ENCODE measurements at regions not wholly inside any gene's neighbourhood (a gene's known extent, or its start where the extent isn't known, plus 50 kb on each side); places are given as distances from the start of the nearest gene placed in this dataset.
"Not testable (repeated sequence)": the region's sequence is repeated elsewhere in the genome, so short reads cannot be mapped to it uniquely, and the experiment has no call there.

- DNase-seq, result not testable (repeated sequence)
Observed at GRCh38 chr16:16625140-16625539, 246.2 kb downstream of the NPIPA7 start.

GRCh38 chr16:16627865-16628264 lies 248.9 kb downstream of the NPIPA7 start:
- not testable (repeated sequence) for DNase-seq

DNA sequence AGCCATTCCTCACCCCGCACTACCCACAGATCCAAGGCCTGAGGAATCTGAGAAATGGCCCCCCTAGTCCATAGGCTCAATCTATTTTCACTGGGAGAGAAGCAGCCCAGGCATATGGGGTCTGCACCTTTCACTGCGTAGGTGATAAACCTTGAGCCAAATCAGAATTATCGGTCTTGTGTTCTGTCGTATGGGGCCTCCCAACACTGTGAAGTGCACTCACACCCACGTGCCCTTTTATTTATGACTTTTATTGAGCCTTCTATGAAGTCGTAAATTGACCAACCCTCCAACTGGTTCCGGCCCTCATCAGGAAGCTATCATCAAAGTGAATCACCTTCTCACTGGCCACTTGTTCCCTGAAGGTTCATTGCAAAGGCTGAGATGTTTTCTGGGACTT lies 259.3 kb downstream of the NPIPA7 start:
- DNase-seq, result not testable (repeated sequence)

DNA sequence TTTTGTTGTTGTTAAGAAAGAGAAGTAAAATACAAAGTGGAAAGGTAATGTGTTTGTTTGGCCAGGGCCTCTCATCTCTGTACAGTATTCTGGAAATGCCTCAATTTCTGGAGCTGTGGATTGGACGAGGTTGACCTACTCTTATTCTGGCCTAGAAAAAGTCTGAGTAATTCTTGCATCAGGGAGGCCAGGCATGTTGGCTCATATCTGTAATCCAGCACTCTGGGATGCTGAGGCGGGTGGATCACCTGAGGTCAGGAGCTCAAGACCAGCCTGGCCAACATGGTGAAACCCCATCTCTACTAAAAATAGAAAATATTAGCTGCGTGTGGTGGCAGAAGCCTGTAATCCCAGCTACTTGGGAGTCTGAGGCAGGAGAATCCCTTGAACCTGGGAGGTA lies 259.8 kb downstream of the NPIPA7 start:
- not testable (repeated sequence) for DNase-seq

DNA sequence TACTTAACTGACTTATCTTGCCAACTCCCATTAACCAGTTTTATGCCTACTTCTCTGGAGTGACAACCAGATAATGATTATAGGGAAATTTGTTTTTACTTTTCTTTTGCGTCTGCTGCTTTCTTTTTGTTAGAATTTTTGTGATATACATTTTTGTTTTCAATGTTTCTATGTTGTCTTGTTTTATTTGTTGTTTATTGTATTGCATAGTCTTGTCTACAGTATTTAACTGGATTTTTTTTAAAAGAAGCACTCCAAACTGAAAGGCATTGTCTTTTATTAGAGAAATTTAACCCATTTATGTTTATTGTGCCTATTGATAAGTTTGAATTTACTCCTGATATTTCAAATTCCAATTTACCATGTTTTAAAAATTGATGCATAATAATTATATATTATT lies 264.9 kb downstream of the NPIPA7 start:
- not testable (repeated sequence) for DNase-seq

DNA sequence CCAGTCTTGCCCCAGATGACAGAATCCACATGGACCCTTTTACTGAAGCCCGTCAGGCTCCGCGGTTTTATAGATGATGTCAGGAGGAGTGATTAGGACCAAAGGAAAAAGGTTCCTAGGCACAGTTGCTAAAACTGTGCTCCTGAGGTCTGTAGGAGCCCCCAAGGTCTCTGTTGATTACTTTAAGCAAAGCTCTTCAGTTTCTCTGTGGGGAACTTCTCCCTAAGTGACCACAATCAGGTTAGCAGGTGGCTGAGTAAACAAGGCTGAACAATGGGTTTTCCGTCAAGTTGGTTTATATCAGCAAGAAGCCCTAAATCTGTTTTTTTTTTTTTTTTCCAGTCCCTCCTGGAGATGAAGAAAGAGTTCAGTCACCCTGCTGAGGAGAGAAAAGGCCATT lies 269.1 kb downstream of the NPIPA7 start:
- not testable (repeated sequence) for DNase-seq

- DNase-seq, result not testable (repeated sequence)
Observed at GRCh38 chr16:16672180-16672812, 293.4 kb downstream of the NPIPA7 start.

- not testable (repeated sequence) for DNase-seq
Observed at GRCh38 chr16:16674820-16675219, 295.9 kb downstream of the NPIPA7 start.

- not testable (repeated sequence) for DNase-seq
Observed at GRCh38 chr16:16721849-16722248, 342.9 kb downstream of the NPIPA7 start.

DNA sequence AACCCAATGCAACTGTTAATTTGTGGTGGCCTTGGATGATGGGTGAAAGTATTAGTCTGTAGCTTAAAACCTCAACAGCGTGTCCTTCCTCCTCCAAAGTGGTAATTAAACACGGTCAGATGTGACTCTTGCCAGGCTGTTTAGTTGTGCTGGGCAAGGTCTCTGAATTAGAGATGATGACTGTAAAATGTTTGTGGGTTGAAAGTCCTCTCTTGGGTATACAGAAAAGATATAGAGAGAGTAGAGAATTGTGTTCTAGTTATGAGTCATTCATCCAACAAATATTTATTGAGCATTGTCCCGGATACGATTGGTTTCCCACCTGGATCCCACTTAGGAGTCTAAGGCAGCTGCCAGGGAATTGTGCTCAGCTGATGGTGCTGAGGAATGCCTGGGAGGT lies 343.7 kb downstream of the NPIPA7 start:
- not testable (repeated sequence) for DNase-seq

DNA sequence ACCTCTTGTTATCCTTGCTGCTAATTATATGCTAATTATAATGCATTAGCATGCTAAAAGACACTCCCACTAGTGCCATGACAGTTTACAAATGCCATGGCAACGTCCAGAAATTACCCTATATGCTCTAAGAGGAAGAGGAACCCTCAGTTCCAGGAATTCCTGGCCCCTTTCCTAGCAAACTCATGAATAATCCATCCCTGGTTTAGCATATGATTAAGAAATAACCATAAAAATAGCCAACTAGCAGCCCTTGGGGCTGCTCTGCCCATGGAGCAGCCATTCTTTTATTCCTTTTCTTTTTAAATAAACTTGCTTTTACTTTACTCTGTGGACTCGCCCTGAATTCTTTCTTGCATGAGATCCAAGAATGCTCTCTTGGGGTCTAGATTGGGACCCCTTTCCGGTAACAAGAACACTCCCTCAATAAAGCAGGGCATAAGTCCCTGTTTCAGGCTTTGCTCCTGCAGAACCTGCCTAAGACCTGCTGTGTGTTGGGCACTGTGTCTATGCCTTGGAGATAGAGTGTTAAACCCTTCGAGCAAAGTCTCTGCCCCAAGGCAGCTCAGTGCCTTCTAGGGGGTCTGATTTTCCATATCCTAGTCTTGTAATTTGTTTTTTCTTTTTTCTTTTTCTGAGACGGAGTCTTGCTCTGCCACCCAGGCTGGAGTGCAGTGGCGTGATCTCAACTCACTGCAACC lies 345.0 kb downstream of the NPIPA7 start:
- not testable (repeated sequence) for DNase-seq

- not testable (repeated sequence) for DNase-seq
Observed at GRCh38 chr16:16727048-16727447, 348.1 kb downstream of the NPIPA7 start.

DNA sequence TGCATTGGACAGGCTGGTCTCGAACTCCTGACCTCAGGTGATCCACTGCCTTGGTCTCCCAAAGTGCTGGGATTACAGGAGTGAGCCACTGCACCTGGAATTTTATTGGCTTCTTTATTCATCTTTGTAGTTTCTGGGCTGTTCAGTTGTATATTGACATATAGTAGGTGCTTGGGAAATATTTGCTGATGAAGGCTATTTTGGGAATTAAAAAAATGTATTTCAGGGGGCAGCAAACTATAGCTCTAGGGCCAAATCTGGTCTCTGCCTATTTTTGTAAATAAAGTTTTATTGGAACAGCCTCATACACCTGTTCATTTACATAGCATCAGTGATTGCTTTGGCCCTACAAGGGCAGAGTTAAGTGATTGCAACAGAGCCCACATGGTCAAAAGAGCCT lies 363.6 kb downstream of the NPIPA7 start:
- DNase-seq, result not testable (repeated sequence)

DNA sequence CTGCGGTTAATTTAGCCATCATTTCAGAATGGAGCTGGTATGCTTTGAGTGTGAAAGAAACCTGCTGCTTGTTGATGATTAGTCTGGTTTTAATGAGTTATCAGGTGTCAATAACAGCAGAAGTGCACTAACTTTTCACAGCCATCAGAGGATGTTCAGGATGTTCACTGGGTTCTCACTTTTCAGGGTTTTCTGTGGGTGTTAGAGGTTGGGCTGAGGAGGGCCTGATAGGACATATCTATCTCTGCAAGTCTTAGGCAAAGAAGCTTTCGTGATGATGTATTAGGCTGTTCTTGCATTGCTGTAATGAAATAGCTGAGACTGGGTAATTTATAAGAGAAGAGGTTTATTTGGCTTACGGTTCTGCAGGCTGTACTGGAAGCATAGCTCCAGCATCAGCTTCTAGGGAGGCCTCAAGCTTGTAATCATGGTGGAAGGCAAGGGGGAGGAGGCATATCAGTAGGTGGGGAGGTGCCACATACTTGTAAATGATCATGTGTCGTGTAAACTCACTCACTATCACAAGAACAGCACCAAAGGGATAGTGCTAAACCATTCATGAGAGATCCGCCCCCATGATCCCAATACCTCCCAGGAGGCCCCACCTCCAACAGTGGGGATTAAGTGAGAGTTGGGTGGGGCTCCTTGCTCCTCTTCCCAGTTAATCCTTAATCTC lies 376.2 kb downstream of the NPIPA7 start:
- DNase-seq, result not testable (repeated sequence)

- no peak for DNase-seq
Observed at GRCh38 chr16:16763449-16763848, 384.5 kb downstream of the NPIPA7 start.

DNA sequence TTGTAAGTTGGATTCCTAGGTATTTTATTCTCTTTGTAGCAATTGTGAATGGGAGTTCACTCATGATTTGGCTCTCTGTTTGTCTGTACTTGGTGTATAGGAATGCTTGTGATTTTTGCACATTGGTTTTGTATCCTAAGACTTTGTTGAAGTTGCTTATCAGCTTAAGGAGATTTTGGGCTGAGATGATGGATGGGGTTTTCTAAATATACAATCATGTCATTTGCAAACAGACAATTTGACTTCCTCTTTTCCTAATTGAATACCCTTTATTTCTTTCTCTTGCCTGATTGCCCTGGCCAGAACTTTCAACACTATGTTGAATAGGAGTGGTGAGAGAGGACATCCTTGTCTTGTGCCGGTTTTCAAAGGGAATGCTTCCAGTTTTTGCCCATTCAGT lies 391.8 kb downstream of the NPIPA7 start:
- DNase-seq, result not testable (repeated sequence)

- DNase-seq, result no peak
Observed at GRCh38 chr16:16774389-16774788, 395.4 kb downstream of the NPIPA7 start.

DNA sequence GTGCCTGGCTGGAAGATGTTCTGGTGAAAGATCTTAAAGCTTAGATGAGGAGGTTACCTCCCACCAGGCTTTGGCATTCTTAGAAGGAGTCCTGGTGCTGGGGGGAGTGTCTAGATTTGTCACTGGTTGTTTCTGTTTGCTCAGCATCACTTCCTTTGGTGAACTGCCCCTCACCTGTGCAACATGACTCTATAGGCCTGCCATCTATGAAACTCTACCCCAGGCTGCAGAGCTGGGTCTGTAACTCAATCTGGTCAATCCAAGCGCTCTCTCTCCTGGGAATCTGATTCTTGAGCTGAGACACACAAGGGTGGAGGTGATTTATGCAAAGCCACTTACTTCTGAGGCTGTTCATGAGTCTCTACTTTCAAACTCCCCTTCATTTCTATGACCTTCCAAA lies 399.4 kb downstream of the NPIPA7 start:
- DNase-seq, result no peak

DNA sequence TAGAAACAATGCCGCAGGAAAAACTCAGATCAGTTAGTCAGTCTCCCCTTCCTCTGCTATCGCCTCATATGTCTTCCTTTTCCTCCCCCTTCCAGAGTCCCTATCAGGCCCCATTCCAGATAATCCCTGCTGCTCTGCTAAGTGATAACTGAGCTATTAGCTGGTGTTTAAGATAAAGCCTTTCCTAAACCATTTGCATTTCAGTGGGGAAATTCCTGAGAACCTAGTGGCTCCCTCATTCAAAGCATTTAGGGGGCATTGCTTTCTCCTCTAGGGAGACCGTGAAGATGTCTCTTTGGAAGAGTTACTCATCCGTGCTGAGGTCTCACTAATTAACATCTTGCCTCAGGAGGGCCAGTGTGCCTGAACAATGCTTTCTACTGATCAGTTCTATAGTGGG lies 401.6 kb downstream of the NPIPA7 start:
- no peak for DNase-seq

- DNase-seq, result no peak
Observed at GRCh38 chr16:16782153-16782552, 403.2 kb downstream of the NPIPA7 start.

DNA sequence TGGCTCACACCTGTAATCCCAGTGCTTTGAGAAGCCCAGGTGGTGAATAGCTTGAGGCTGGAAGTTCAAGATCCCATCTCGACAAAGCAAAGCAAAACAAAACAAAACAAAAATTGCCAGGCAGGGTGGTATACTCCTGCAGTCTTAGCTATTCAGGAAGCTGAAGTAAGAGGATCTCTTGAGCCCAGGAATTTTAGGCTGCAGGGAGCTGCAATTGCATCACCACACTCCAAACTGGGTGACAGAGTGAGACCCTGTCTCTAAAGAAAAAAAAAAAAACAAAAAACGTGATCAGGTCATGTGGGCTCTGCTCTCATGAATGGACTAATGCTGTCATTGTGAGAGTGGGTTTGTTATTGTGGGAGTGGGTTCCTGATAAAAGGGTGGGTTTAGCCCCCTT lies 409.1 kb downstream of the NPIPA7 start:
- DNase-seq, result no peak

DNA sequence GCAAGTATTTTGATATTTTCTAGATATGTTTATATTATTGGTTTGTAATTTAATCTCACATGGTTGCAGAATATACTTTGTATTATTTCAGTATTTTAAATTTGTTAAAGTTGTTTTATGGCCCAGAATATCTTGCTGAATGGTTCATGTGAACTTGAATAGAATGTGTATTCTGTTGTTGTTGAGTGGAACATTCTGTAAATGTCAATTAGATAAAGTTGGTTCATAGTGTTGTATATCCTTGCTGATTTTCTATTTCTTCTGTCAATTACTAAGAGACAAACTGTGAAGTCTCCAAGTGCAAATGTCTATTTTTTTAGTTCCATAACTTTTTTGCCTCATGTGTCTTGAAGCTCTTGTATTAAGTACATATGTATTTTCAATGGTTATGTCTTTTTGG lies 411.7 kb downstream of the NPIPA7 start:
- DNase-seq, result no peak

- no peak for DNase-seq
Observed at GRCh38 chr16:16791051-16791450, 412.1 kb downstream of the NPIPA7 start.

GRCh38 chr16:16797239-16797638 lies 418.3 kb downstream of the NPIPA7 start:
- no peak for DNase-seq
